ENCODE measurements at regions not wholly inside any gene's neighbourhood (a gene's known extent, or its start where the extent isn't known, plus 50 kb on each side); places are given as distances from the start of the nearest gene placed in this dataset.

DNA sequence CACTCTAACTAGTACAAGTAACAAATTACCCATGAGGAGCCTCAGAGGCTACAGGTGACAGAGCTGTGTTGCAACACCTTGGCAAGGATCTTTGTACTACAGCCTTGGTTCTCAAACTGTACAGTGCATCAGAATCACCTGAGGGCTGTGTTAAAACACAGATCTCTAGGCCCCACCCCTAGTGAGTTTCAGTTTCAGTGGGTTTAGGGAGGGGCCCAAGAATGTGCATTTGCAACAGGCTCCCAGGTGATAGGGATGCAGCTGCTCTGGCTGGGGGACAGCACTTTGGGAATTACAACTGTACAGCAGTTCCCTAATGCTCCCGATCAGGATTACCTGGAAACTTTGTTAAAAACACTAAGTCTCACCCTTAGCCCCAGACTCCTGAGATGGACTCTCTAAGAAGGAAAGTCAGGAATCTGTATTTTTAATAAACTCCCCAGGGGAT lies 66.1 kb upstream of the NR2F2 start:
- no peak for DNase-seq (ENCODE audit: low read depth)

DNA sequence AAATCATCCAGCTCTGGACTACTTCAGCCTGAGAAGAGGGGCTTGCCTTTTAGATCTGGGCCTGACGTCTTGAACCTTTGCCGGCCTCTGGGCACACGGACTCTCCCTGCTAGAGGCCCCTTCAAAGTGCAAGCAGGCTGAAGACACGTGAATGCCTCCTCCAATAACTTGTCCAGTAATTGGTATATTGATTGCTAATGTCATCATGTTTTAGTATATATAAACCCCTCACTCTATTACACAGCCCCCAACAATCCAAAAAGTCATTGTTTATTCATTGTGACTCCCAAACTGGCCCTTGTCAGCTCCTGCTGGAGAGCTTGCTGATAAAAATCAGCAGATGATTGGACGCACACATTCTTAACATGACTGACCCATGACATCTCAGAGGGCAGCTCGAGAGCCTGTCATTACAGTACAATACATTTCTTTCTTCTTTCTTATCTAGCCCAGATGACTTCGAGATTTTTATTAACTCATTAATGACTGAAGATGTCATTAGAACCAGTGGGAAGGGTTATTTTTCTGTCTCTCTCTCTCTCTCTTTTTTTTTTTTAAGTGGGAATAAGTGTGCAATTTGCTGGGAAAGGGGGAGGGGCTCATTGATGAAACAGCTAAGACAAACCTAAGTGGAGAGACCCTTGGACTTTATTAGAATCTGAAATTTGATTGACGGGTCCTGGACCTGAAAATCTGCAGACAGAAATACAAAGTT lies 65.5 kb upstream of the NR2F2 start:
- DNase-seq (ENCODE audit: low read depth), result no peak

DNA sequence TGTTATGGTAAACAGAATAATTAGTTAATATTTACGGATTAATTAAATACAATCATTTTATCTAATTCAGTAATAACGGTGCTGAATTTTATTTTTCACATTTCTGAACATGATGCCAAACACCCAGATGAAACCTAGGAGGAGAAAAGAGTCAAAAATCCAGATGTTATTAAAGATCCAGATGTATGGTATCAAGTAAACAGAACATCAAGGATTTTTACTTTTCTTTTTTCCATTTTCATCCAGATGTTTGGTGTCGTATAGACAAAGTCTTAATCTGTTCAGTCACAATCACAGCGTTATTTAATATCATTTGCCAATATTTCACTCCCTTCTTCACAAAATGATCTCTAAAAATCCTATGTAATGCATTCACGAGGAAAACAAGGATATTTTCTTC lies 64.0 kb upstream of the NR2F2 start:
- no peak for DNase-seq (ENCODE audit: low read depth)

DNA sequence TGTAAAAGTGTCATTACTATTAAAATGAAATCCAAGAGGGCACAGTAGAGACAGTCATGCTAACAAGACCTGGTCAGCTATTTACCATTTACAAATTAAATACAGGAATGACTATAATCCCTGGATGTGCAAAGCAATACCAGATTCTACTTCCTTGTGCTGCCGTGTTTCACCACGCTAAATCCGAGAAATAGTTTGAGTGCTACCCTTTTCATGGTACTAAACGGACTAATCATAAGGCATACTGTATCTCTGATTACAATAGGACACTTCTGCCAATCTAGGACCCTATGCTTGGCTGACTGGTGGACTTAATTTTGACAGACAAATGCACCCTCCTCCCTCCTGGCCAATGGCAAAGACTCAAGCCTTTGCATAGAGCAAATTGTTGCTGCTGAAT lies 63.0 kb upstream of the NR2F2 start:
- no peak for DNase-seq (ENCODE audit: low read depth)

DNA sequence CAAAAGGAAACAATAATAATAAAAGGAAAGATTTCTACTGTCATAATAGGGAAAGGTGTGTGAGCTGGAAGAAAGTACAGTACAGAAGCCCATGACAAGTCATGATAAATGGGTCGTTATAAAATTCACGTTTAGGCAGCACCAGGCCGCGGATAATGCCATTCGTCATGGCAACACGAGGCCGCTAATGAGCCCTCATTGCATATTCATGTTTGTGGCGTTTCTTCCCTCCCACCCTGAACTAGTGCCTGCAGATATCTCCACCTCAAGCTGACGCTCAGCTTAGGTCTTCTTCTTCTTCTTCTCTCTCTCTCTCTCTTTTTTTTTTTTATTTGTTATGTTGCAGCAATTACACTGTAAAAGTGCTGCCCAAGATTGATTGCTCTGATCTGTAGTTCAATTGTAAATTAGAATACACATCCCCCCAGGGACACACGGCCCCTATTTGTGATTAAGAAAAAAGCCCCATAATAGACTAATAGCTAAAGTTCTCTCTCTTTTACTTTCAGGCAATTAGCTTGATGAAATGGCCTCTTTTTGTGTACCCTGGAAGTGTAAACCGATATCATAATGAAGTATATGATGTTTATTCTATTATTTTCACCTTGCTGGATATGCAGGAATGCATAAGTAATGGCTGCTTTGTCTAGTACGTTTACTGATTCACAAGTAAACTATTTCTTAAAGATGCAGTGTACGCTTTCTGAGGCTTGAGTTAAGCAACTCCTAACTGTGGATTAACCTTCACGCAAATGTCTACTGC lies 61.9 kb upstream of the NR2F2 start:
- DNase-seq (ENCODE audit: low read depth), result no peak

DNA sequence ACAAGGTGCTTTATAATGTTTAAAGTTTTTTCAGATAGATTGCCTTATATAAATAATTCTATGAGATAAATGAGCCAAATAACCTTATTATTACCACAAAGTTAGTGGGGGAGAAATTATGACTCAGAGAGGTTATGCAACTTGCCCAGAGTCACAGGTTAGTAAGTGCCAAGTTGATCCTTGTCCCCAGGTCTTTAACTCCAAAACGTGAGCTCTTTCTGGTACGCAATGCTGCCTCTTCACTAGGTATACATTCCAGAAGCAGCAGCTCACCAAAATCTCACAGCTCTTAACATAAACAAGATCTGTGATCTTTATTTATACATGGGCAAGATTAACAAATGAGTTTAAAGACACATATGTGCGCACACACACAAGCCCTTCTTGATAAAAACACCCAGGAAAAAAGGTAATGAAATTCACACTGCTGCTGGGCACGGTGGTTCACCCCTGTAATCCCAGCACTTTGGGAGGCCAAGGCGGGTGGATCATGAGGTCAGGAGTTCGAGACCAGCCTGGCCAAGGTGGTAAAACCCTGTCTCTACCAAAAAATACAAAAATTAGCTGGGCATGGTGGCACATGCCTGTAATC lies 59.8 kb upstream of the NR2F2 start:
- no peak for DNase-seq (ENCODE audit: low read depth)

DNA sequence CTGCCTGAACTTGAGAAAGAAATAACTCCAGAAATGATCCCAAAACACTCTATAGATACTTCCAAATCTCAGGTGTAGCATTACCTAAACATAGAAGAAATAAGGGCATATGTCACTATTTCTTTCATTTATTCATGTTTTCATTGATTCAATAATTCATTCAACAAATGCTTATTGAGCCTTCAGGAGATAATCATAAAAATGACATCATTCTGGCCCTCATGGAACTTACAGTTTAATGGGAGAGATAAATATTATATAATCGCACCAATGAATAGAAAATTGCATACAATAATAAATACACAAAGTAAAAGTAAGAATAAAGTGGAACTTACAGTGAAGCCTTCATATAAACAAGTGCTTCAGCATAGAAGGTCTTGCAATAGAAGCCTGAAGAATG lies 58.1 kb upstream of the NR2F2 start:
- no peak for DNase-seq (ENCODE audit: low read depth)

DNA sequence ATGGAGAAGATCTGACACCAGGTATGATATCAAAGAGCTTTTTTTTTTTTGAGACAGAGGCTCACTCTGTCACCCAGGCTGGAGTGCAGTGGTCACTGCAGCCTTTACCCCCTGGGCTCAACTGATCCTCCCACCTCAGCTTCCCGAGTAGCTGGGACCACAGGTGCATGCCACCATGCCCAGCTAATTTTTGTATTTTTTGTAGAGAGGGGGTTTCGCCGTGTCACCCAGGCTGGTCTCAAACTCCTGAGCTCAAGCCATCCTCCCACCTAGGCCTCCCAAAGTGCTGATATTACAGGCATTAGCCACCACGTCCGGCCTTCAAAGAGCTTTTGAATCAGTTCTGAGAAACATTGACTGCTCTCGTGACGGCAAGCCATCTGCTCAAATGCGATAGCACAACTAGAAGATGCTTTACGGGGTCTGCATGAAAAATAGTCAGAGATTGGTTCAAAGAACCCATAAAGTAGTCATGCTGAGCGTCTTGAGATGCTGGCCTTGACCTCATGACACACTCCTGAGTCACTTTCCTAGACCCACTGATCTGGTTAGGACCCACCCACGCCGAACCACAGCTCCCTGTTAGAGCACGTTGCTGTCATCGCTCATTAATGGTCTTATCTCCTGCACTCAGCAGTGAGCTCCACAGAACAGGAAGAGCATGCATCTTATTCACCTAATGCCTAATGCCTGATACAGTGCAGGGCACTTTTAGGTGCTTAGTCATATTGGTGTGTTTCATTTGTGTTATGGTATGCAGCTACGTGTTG lies 57.0 kb upstream of the NR2F2 start:
- DNase-seq (ENCODE audit: low read depth), result no peak

DNA sequence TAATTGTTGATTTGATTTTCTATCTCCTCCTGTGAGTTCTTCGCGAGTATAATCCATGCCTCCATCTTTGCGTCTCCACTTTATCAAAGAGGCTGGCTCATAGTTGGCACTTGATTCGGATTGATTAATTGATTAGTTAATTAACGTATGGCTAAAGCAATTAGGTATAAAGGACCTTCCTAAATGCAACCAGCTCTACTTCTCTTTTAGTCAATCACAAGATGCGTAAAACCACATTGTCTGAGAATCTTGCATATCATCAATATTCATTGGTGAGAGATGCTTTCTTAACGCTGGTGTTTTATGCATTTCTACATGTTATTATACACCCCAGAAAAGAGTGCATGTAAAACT lies 56.4 kb upstream of the NR2F2 start:
- DNase-seq (ENCODE audit: low read depth), result no peak

DNA sequence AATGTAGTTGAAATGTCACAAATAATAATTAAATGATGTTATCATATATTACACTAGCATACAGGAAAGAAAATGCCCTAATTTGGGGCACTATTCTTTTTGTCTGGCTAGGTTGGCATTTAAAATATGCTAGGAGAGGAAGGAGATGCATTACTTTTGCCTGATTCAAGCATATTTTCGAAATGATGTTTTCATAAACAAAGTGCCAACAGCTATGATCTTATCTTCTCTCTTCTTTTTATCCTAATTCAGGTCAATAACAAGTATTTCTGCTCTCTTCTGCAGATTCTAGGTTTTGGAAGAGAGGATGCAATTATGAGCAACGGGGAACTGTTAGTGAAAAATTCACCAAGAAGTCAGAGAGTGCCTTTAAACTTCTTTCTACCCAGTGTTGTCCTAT lies 55.8 kb upstream of the NR2F2 start:
- no peak for DNase-seq (ENCODE audit: low read depth)

DNA sequence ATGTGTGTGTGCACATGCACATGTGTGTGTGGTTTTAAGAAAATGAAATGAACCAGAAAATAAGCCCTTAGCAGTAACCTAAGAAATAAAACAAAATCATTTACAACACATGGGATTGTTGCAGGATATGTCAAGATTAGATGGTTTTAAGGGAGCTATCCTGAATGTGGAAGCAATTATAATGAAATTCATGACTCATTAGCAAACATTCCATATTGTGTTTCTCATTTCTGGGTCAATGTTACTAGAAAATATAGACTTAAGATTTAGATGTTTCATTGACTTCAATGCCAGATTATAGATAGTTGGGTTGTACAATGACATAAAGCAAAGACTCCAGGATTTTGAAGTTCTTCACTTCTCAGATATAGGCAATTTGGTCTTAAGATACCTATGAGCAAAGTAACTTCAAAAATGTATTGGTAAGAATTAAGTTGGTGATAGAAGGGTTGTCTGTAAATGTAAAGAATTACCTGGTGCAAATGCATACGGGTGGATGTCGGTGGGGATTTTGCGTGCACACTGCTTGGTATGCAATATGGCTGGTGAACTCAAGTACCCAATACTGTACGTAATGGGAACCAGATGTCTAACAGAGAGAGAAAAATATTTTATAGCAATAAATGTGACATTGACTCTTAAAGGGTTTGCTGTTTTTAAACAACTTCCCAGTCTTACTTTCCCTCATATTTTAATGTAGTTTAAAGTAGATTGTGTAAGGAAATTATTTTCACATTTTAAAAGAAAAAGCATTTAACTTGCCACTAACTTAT lies 53.9 kb upstream of the NR2F2 start:
- DNase-seq (ENCODE audit: low read depth), result no peak
